ENCODE measurements at regions not wholly inside any gene's neighbourhood (a gene's known extent, or its start where the extent isn't known, plus 50 kb on each side); places are given as distances from the start of the nearest gene placed in this dataset.
"Not testable (repeated sequence)": the region's sequence is repeated elsewhere in the genome, so short reads cannot be mapped to it uniquely, and the experiment has no call there.

GRCh38 chr3:26237036-26237682 lies 385.4 kb upstream of the LRRC3B start:
- Histone ChIP-seq H3K9ac (ENCODE audit: insufficient read depth, low read length) (no peak overlapping the region), H3K36me3 (ENCODE audit: control insufficient read depth, insufficient read depth, low read length) (no peaks in the 10 kb centered on the region), H2AFZ (ENCODE audit: low read length) (no peak overlapping the region), H3K79me2 (ENCODE audit: control insufficient read depth, insufficient read depth, low read length) (no peaks in the 10 kb centered on the region), H3K27ac (ENCODE audit: insufficient read depth, low read length) (no peak overlapping the region), H3K4me1 (ENCODE audit: control insufficient read depth, extremely low read depth, insufficient read depth, low read length) (no peaks in the 10 kb centered on the region), H4K20me1 (ENCODE audit: control insufficient read depth, extremely low read depth, insufficient read depth, low read length) (no peaks in the 10 kb centered on the region), H3K27me3 (ENCODE audit: control insufficient read depth, insufficient read depth, low read length) (no peaks in the 10 kb centered on the region), H3K4me3 (replicated peaks in 1 of 4; ENCODE audit: control extremely low read depth in 1 of 4, insufficient read depth in 1 of 4, low read depth in 3 of 4, low read length in 4 of 4) (no peak overlapping the region), H3K4me2 (ENCODE audit: extremely low read depth, insufficient read depth, low read length) (no peak overlapping the region), H3K9me3 (ENCODE audit: control insufficient read depth, insufficient read depth, low read depth, low read length) (no peaks in the 10 kb centered on the region)
- TF ChIP-seq EZH2 (IDR thresholded peaks at IDR 0.05; ENCODE audit: low read length, missing control alignments), result no peak
- TF ChIP-seq, protein P1, sequence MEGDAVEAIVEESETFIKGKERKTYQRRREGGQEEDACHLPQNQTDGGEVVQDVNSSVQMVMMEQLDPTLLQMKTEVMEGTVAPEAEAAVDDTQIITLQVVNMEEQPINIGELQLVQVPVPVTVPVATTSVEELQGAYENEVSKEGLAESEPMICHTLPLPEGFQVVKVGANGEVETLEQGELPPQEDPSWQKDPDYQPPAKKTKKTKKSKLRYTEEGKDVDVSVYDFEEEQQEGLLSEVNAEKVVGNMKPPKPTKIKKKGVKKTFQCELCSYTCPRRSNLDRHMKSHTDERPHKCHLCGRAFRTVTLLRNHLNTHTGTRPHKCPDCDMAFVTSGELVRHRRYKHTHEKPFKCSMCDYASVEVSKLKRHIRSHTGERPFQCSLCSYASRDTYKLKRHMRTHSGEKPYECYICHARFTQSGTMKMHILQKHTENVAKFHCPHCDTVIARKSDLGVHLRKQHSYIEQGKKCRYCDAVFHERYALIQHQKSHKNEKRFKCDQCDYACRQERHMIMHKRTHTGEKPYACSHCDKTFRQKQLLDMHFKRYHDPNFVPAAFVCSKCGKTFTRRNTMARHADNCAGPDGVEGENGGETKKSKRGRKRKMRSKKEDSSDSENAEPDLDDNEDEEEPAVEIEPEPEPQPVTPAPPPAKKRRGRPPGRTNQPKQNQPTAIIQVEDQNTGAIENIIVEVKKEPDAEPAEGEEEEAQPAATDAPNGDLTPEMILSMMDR (conservative IDR thresholded peaks at IDR 0.05 in 1 of 2, IDR thresholded peaks at IDR 0.05 in 1 of 2; ENCODE audit: low read depth in 1 of 2, low read length in 2 of 2), result no peak
- DNase-seq (ENCODE audit: low read depth in 2 of 2), result no peak

DNA sequence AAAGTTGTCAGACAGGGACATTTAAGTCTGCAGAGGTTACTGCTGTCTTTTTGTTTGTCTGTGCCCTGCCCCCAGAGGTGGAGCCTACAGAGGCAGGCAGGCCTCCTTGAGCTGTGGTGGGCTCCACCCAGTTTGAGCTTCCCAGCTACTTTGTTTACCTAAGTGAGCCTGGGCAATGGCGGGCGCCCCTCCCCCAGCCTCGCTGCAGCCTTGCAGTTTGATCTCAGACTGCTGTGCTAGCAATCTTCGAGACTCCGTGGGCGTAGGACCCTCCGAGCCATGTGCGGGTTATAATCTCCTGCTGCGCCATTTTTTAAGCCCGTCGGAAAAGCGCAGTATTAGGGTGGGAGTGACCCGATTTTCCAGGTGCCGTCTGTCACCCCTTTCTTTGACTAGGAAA lies 378.0 kb upstream of the LRRC3B start:
- H4K20me1 ChIP-seq (ENCODE audit: control insufficient read depth, extremely low read depth, insufficient read depth, low read length); H3K27ac ChIP-seq (ENCODE audit: insufficient read depth, low read length): not testable (repeated sequence)

GRCh38 chr3:26245236-26245635 lies 377.3 kb upstream of the LRRC3B start:
- H3K4me1 ChIP-seq (ENCODE audit: control insufficient read depth, extremely low read depth, insufficient read depth, low read length), result no peaks in the 10 kb centered on the region
- H3K9me3 ChIP-seq (ENCODE audit: control insufficient read depth, insufficient read depth, low read depth, low read length), result no peaks in the 10 kb centered on the region
- H3K36me3 ChIP-seq (ENCODE audit: control insufficient read depth, insufficient read depth, low read length), result no peaks in the 10 kb centered on the region
- no peak overlapping the region for H3K9ac ChIP-seq (ENCODE audit: insufficient read depth, low read length)
- H4K20me1 ChIP-seq (ENCODE audit: control insufficient read depth, extremely low read depth, insufficient read depth, low read length), result no peaks in the 10 kb centered on the region
- H3K27me3 ChIP-seq (ENCODE audit: control insufficient read depth, insufficient read depth, low read length), result no peaks in the 10 kb centered on the region
- no peaks in the 10 kb centered on the region for H3K79me2 ChIP-seq (ENCODE audit: control insufficient read depth, insufficient read depth, low read length)
- no peak overlapping the region for H3K27ac ChIP-seq (ENCODE audit: insufficient read depth, low read length)
- TF ChIP-seq, protein P1 (conservative IDR thresholded peaks at IDR 0.05 in 1 of 2, IDR thresholded peaks at IDR 0.05 in 1 of 2; ENCODE audit: low read depth in 1 of 2, low read length in 2 of 2), result no peak
- no peak for TF ChIP-seq EZH2 (IDR thresholded peaks at IDR 0.05; ENCODE audit: low read length, missing control alignments)
- DNase-seq (ENCODE audit: low read depth in 2 of 2), result no peak
- no peak overlapping the region for H3K4me3 ChIP-seq (replicated peaks in 1 of 4; ENCODE audit: control extremely low read depth in 1 of 4, insufficient read depth in 1 of 4, low read depth in 3 of 4, low read length in 4 of 4)
- no peak overlapping the region for H3K4me2 ChIP-seq (ENCODE audit: extremely low read depth, insufficient read depth, low read length)
- H2AFZ ChIP-seq (ENCODE audit: low read length), result no peak overlapping the region

More for the DNA sequence above, 378.0 kb upstream of the LRRC3B start:
- not testable (repeated sequence) for H3K79me2 ChIP-seq (ENCODE audit: control insufficient read depth, insufficient read depth, low read length); H3K4me2 ChIP-seq (ENCODE audit: extremely low read depth, insufficient read depth, low read length); H3K4me3 ChIP-seq (replicated peaks in 1 of 4; ENCODE audit: control extremely low read depth in 1 of 4, insufficient read depth in 1 of 4, low read depth in 3 of 4, low read length in 4 of 4); H3K9me3 ChIP-seq (ENCODE audit: control insufficient read depth, insufficient read depth, low read depth, low read length); H3K9ac ChIP-seq (ENCODE audit: insufficient read depth, low read length); DNase-seq (ENCODE audit: low read depth in 2 of 2); H2AFZ ChIP-seq (ENCODE audit: low read length); H3K27me3 ChIP-seq (ENCODE audit: control insufficient read depth, insufficient read depth, low read length); H3K4me1 ChIP-seq (ENCODE audit: control insufficient read depth, extremely low read depth, insufficient read depth, low read length); H3K36me3 ChIP-seq (ENCODE audit: control insufficient read depth, insufficient read depth, low read length)
